Panc1 (cell line): ENCODE measurements at regions not wholly inside any gene's neighbourhood (a gene's known extent, or its start where the extent isn't known, plus 50 kb on each side); places are given as distances from the start of the nearest gene placed in this dataset.
A peak's percentile ranks its signal among the peaks of the same experiment; 100 is the strongest.
"Not testable (repeated sequence)": the region's sequence is repeated elsewhere in the genome, so short reads cannot be mapped to it uniquely, and the experiment has no call there.

Experiments used
- ATAC-seq: fragments of 200-7000 bp; cut with Tn5 transposase; 2 replicates; pipeline ENCODE4 v1.9.1; 2020; ENCODE audit warnings: mild to moderate bottlenecking, moderate library complexity
- BruUV-seq: library from RNA; stranded (reverse); fragments of 400-500 nt; replicated peaks from 2 replicates; lab custom pipeline; 2021; lab: Mats Ljungman, UMichigan
- CTCF ChIA-PET: fragments of 300-600 bp; sonication (Branson Sonifier 250); formaldehyde crosslinking; loops from one replicate; lab custom pipeline; 2022; ENCODE audit warnings: antibody characterized with exemption; lab: Charles Lee
- POLR2A ChIA-PET: fragments of 300-600 bp; sonication (Branson Sonifier 250); formaldehyde crosslinking; loops from one replicate; lab custom pipeline; 2022; ENCODE audit warnings: antibody characterized with exemption; lab: Charles Lee
- DNase-seq: peaks from one replicate; pipeline ENCODE4 v3.0.0-alpha.2; 2010; ENCODE audit warnings: low read depth, low spot score
- H3K27ac ChIP-seq: 2 replicates; pipeline ENCODE4 v1.5.1; 2011; ENCODE audit warnings: mild to moderate bottlenecking, low read length, inconsistent platforms
- H3K27me3 ChIP-seq: fragments of 200-500 bp; sonication (Bioruptor generic); 2 replicates; pipeline ENCODE4 v1.6.0; 2014; ENCODE audit warnings: low read length, inconsistent platforms; ENCODE audit not compliant: control insufficient read depth, insufficient read depth
- H3K36me3 ChIP-seq: fragments of 200-500 bp; sonication (Bioruptor generic); 2 replicates; pipeline ENCODE4 v1.5.1; 2014; ENCODE audit warnings: inconsistent platforms, mild to moderate bottlenecking, low read length, moderate library complexity; ENCODE audit not compliant: control insufficient read depth, insufficient read depth
- H3K4me1 ChIP-seq: 2 replicates; pipeline ENCODE4 v1.5.1; 2011; ENCODE audit warnings: inconsistent platforms, mild to moderate bottlenecking, low read length, moderate library complexity; ENCODE audit not compliant: control insufficient read depth, insufficient read depth
- H3K4me3 ChIP-seq, 2 experiments: 2 replicates each; pipeline ENCODE4 v1.5.1; 2011 to 2012; ENCODE audit warnings: low read depth in 2 of 2, low read length in 2 of 2, mild to moderate bottlenecking in 2 of 2, inconsistent platforms in 1 of 2, moderate library complexity in 1 of 2
- H3K9me3 ChIP-seq: fragments of 200-500 bp; sonication (Bioruptor generic); 2 replicates; pipeline ENCODE4 v1.5.1; 2014; ENCODE audit warnings: low read depth, mild to moderate bottlenecking, inconsistent platforms, low read length, moderate library complexity; ENCODE audit not compliant: control insufficient read depth, insufficient read depth
- in situ Hi-C: cut with HindIII; loops from 2 replicates; pipeline ENCODE4 v1.10.0; 2016; ENCODE audit warnings: low sequenced_read_pairs, low pct_unique_long_range_greater_than_20kb
- intact Hi-C: fragments of 100-400 bp; cut with micrococcal nuclease; formaldehyde crosslinking; loops from one replicate; pipeline ENCODE4 v1.10.0; 2022; ENCODE audit not compliant: unreplicated experiment

- ATAC-seq: peak; percentile 43
- H3K4me3 ChIP-seq, H3K4me1 ChIP-seq, H3K27ac ChIP-seq, BruUV-seq, DNase-seq, intact Hi-C loops, H3K27me3 ChIP-seq, H3K9me3 ChIP-seq, H3K36me3 ChIP-seq, in situ Hi-C loops, POLR2A ChIA-PET, CTCF ChIA-PET: not testable (repeated sequence)
Observed at GRCh38 chr1:145535461-145535860, 72.3 kb upstream of the GPR89A start.

GRCh38 chr1:145528068-145528564 lies 79.7 kb upstream of the GPR89A start:
- POLR2A ChIA-PET, H3K4me3 ChIP-seq, intact Hi-C loops, H3K9me3 ChIP-seq, H3K36me3 ChIP-seq, BruUV-seq, H3K27me3 ChIP-seq, in situ Hi-C loops, CTCF ChIA-PET, H3K4me1 ChIP-seq, DNase-seq, ATAC-seq, H3K27ac ChIP-seq: not testable (repeated sequence)

GRCh38 chr1:145520159-145520558 lies 87.6 kb upstream of the GPR89A start:
- ATAC-seq, in situ Hi-C loops, H3K4me3 ChIP-seq, H3K36me3 ChIP-seq, intact Hi-C loops, DNase-seq, H3K27ac ChIP-seq, POLR2A ChIA-PET, H3K27me3 ChIP-seq, CTCF ChIA-PET, H3K4me1 ChIP-seq, H3K9me3 ChIP-seq, BruUV-seq: not testable (repeated sequence)

- H3K27ac ChIP-seq, in situ Hi-C loops, ATAC-seq, H3K9me3 ChIP-seq, POLR2A ChIA-PET, DNase-seq, CTCF ChIA-PET, intact Hi-C loops, H3K4me3 ChIP-seq, BruUV-seq, H3K36me3 ChIP-seq, H3K27me3 ChIP-seq, H3K4me1 ChIP-seq: not testable (repeated sequence)
Observed at GRCh38 chr1:145519302-145519701, 88.5 kb upstream of the GPR89A start.

- H3K27me3 ChIP-seq, BruUV-seq, POLR2A ChIA-PET, H3K9me3 ChIP-seq, DNase-seq, ATAC-seq, H3K36me3 ChIP-seq, in situ Hi-C loops, H3K4me1 ChIP-seq, H3K4me3 ChIP-seq, H3K27ac ChIP-seq, intact Hi-C loops: not testable (repeated sequence)
- CTCF ChIA-PET: interaction anchor here (0.7 kb wide), 1 partner anchor 335 kb away, joined by 5 read pairs; no protein-coding TSS in a partner anchor
Observed at GRCh38 chr1:145513017-145513416, 87.6 kb upstream of the NBPF20 start.

GRCh38 chr1:145508053-145508452 lies 82.7 kb upstream of the NBPF20 start:
- H3K9me3 ChIP-seq, H3K36me3 ChIP-seq, CTCF ChIA-PET, POLR2A ChIA-PET, H3K4me3 ChIP-seq, in situ Hi-C loops, H3K4me1 ChIP-seq, intact Hi-C loops, H3K27me3 ChIP-seq, BruUV-seq, DNase-seq, H3K27ac ChIP-seq: not testable (repeated sequence)
- ATAC-seq: peak; percentile 81

- peak; percentile 74 for ATAC-seq
- H3K4me1 ChIP-seq, H3K4me3 ChIP-seq, H3K9me3 ChIP-seq, CTCF ChIA-PET, BruUV-seq, in situ Hi-C loops, H3K27ac ChIP-seq, DNase-seq, H3K27me3 ChIP-seq, POLR2A ChIA-PET, H3K36me3 ChIP-seq, intact Hi-C loops: not testable (repeated sequence)
Observed at GRCh38 chr1:145505663-145506647, 80.6 kb upstream of the NBPF20 start.
